ENCODE measurements at regions not wholly inside any gene's neighbourhood (a gene's known extent, or its start where the extent isn't known, plus 50 kb on each side); places are given as distances from the start of the nearest gene placed in this dataset.

- Histone ChIP-seq H4K20me1 (ENCODE audit: insufficient read depth, low read length) (no peaks in the 10 kb centered on the region), H3K27me3 (ENCODE audit: insufficient read depth, low read length) (no peaks in the 10 kb centered on the region), H3K9me3 (ENCODE audit: low read depth, low read length) (no peaks in the 10 kb centered on the region), H3K36me3 (ENCODE audit: insufficient read depth, low read length) (no peaks in the 10 kb centered on the region), H3K27ac (ENCODE audit: low read depth, low read length) (no peak overlapping the region), H3K4me2 (ENCODE audit: insufficient read depth, low read length) (no peak overlapping the region), H3K79me2 (ENCODE audit: insufficient read depth, low read length) (no peaks in the 10 kb centered on the region), H3K4me1 (ENCODE audit: insufficient read depth, low read length) (no peaks in the 10 kb centered on the region), H2AFZ (ENCODE audit: low read length) (no peak overlapping the region), H3K4me3 (ENCODE audit: insufficient read depth, low read length) (no peak overlapping the region)
- DNase-seq (ENCODE audit: insufficient read length, low spot score, missing footprints), result no peak
- TF ChIP-seq CTCF (IDR thresholded peaks at IDR 0.05; ENCODE audit: extremely low read depth, low read depth, low read length), result no peak
These were observed 182.5 kb upstream of the RAB6C start for GRCh38 chr2:129796801-129797488.

GRCh38 chr2:129797489-129798300, 181.8 kb upstream of the RAB6C start:
- H3K27ac ChIP-seq (ENCODE audit: low read depth, low read length), result no peak overlapping the region
- TF ChIP-seq CTCF (IDR thresholded peaks at IDR 0.05; ENCODE audit: extremely low read depth, low read depth, low read length), result no peak
- no peaks in the 10 kb centered on the region for H3K79me2 ChIP-seq (ENCODE audit: insufficient read depth, low read length)

GRCh38 chr2:129798301-129798581, 181.2 kb upstream of the RAB6C start:
- no peak for TF ChIP-seq CTCF (IDR thresholded peaks at IDR 0.05; ENCODE audit: extremely low read depth, low read depth, low read length)
- Histone ChIP-seq H3K27me3 (ENCODE audit: insufficient read depth, low read length) (no peaks in the 10 kb centered on the region), H3K9me3 (ENCODE audit: low read depth, low read length) (no peaks in the 10 kb centered on the region), H3K36me3 (ENCODE audit: insufficient read depth, low read length) (no peaks in the 10 kb centered on the region), H3K4me2 (ENCODE audit: insufficient read depth, low read length) (no peak overlapping the region), H2AFZ (ENCODE audit: low read length) (no peak overlapping the region), H3K79me2 (ENCODE audit: insufficient read depth, low read length) (no peaks in the 10 kb centered on the region), H3K27ac (ENCODE audit: low read depth, low read length) (no peak overlapping the region), H3K4me3 (ENCODE audit: insufficient read depth, low read length) (no peak overlapping the region), H4K20me1 (ENCODE audit: insufficient read depth, low read length) (no peaks in the 10 kb centered on the region), H3K4me1 (ENCODE audit: insufficient read depth, low read length) (no peaks in the 10 kb centered on the region)
- DNase-seq (ENCODE audit: insufficient read length, low spot score, missing footprints), result no peak

More at GRCh38 chr2:129797489-129798300, 181.8 kb upstream of the RAB6C start:
- Histone ChIP-seq H4K20me1 (ENCODE audit: insufficient read depth, low read length) (no peaks in the 10 kb centered on the region), H3K9me3 (ENCODE audit: low read depth, low read length) (no peaks in the 10 kb centered on the region), H3K27me3 (ENCODE audit: insufficient read depth, low read length) (no peaks in the 10 kb centered on the region), H3K4me2 (ENCODE audit: insufficient read depth, low read length) (no peak overlapping the region), H3K4me3 (ENCODE audit: insufficient read depth, low read length) (no peak overlapping the region), H3K4me1 (ENCODE audit: insufficient read depth, low read length) (no peaks in the 10 kb centered on the region), H2AFZ (ENCODE audit: low read length) (no peak overlapping the region), H3K36me3 (ENCODE audit: insufficient read depth, low read length) (no peaks in the 10 kb centered on the region)
- no peak for DNase-seq (ENCODE audit: insufficient read length, low spot score, missing footprints)

- no peaks in the 10 kb centered on the region for H3K36me3 ChIP-seq (ENCODE audit: insufficient read depth, low read length)
- H3K4me2 ChIP-seq (ENCODE audit: insufficient read depth, low read length), result no peak overlapping the region
- H3K9me3 ChIP-seq (ENCODE audit: low read depth, low read length), result no peaks in the 10 kb centered on the region
- no peak overlapping the region for H2AFZ ChIP-seq (ENCODE audit: low read length)
- no peak for DNase-seq (ENCODE audit: insufficient read length, low spot score, missing footprints)
- H3K79me2 ChIP-seq (ENCODE audit: insufficient read depth, low read length), result no peaks in the 10 kb centered on the region
- H3K4me1 ChIP-seq (ENCODE audit: insufficient read depth, low read length), result no peaks in the 10 kb centered on the region
- H3K27me3 ChIP-seq (ENCODE audit: insufficient read depth, low read length), result no peaks in the 10 kb centered on the region
- TF ChIP-seq CTCF (IDR thresholded peaks at IDR 0.05; ENCODE audit: extremely low read depth, low read depth, low read length), result no peak
- H4K20me1 ChIP-seq (ENCODE audit: insufficient read depth, low read length), result no peaks in the 10 kb centered on the region
- no peak overlapping the region for H3K27ac ChIP-seq (ENCODE audit: low read depth, low read length)
- no peak overlapping the region for H3K4me3 ChIP-seq (ENCODE audit: insufficient read depth, low read length)
These were observed 180.8 kb upstream of the RAB6C start for GRCh38 chr2:129798626-129799025.
